H1 (cell line): ENCODE measurements at regions not wholly inside any gene's neighbourhood (a gene's known extent, or its start where the extent isn't known, plus 50 kb on each side); places are given as distances from the start of the nearest gene placed in this dataset.

ENCODE experiments used
- JUN ChIP-seq: IDR thresholded peaks from 2 replicates; pipeline ENCODE4 v1.6.1; 2011; ENCODE audit warnings: low read depth, mild to moderate bottlenecking, improper control_type of control experiment, low read length
- SIRT6 ChIP-seq: IDR thresholded peaks from one replicate; pipeline ENCODE4 v1.7.1; 2012; ENCODE audit warnings: low read length, inconsistent platforms
- SP4 ChIP-seq: IDR thresholded peaks from 2 replicates; pipeline ENCODE4 v1.6.1; 2012; ENCODE audit warnings: low read length, inconsistent platforms

DNA sequence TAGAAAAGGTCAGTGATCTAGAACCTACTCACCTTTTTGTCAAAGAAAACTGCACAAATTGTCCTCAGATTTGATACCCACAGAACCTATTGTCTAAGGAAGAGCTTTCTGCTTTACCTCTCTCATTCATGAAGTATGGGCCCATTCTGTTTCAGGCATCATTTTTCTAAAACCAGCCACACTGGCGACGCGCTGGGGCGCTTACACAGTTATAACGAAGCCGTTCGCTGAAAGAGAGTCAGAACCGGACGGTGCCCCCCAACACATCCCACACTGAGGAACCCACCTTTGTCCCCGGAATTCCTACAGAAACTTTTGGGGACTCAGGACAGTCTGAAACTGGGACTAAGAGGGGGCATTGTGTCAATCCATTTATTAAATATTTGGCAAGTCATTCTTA lies 206.3 kb upstream of the HAAO start (continued):
- TF ChIP-seq JUN (no peak), SP4 (no peak), SIRT6 (no peak)
